ENCODE measurements at regions not wholly inside any gene's neighbourhood (a gene's known extent, or its start where the extent isn't known, plus 50 kb on each side); places are given as distances from the start of the nearest gene placed in this dataset.

DNA sequence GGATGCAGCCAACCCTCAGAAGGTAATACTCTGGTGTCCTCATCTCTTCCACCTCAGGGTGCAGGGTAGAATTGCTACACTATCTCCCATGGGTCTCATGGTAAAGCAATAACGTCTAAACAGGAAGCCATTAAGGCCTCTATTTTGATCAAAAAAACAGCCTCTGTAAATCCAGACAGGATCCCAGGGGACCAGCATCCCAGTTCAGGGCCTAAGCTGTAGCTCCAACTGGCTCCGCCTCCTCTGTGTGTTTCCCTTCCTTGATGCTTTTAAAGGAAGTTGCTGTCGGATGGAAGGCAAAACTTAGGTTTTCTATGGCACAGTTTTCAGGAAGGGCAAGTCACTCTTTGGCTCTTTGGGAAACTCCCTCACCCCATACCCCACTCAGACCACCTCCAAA lies 222.0 kb downstream of the MAFB start:
- CTCF ChIA-PET, result no interaction called here
- TF ChIP-seq, protein P1, sequence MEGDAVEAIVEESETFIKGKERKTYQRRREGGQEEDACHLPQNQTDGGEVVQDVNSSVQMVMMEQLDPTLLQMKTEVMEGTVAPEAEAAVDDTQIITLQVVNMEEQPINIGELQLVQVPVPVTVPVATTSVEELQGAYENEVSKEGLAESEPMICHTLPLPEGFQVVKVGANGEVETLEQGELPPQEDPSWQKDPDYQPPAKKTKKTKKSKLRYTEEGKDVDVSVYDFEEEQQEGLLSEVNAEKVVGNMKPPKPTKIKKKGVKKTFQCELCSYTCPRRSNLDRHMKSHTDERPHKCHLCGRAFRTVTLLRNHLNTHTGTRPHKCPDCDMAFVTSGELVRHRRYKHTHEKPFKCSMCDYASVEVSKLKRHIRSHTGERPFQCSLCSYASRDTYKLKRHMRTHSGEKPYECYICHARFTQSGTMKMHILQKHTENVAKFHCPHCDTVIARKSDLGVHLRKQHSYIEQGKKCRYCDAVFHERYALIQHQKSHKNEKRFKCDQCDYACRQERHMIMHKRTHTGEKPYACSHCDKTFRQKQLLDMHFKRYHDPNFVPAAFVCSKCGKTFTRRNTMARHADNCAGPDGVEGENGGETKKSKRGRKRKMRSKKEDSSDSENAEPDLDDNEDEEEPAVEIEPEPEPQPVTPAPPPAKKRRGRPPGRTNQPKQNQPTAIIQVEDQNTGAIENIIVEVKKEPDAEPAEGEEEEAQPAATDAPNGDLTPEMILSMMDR (IDR thresholded peaks at IDR 0.05; ENCODE audit: control extremely low read depth, extremely low read depth, low read depth, missing control alignments), result no peak
- POLR2A ChIA-PET, result no interaction called here
- DNase-seq (ENCODE audit: extremely low spot score), result no peak

DNA sequence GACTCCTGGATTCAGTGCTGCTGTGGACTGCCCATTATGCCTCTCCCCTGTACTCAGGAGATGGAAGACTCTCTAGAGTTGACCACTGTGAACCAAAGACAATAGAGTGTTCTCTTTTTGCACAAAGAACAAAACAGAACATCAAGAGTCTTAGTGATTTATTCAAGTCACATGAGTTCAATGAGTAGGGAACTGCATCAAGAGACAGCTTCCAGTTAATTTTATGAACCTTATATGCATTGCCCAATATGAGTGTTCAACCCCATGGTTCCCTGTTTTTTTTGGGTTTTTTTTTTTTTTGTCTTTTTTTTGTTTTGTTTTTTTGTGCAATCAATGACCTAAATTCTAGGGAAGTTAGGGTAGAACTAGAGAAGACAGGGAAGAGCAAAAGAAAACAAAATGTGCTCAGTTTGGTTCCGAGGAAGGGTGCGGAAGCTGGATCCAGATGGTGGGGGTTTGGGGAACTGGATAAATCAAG lies 224.3 kb downstream of the MAFB start:
- no peak for DNase-seq (ENCODE audit: extremely low spot score)
- ChIA-PET CTCF (interaction anchor here (1.6 kb wide), 1 partner anchor 15 kb away, joined by 3 read pairs; no protein-coding TSS in a partner anchor), POLR2A (no interaction called here)
- TF ChIP-seq, protein P1 (IDR thresholded peaks at IDR 0.05; ENCODE audit: control extremely low read depth, extremely low read depth, low read depth, missing control alignments), result no peak

DNA sequence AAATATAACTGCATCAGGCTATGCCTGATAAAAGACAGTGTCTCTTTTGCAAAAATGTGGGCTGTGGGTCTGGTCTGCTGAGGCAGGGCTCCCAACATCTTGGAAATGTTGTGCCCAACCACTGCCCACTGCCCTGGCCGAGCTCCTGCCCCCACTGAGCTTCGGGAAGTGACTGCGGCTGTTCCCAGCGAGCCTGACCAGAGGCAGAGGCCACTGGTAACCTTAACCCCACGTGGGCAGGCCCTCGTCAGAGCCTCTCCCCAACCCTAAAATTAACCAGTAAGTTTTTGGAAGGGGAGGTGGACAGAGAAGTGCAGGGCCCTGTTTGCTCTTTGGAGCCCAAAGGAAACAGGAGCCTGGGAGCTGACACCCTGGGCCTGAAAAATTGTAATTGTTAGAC lies 225.9 kb downstream of the MAFB start:
- POLR2A ChIA-PET, result no interaction called here
- TF ChIP-seq, protein P1 (IDR thresholded peaks at IDR 0.05; ENCODE audit: control extremely low read depth, extremely low read depth, low read depth, missing control alignments), result no peak
- CTCF ChIA-PET, result interaction anchor here (1.2 kb wide), 1 partner anchor 10 kb away, joined by 4 read pairs; no protein-coding TSS in a partner anchor
- no peak for DNase-seq (ENCODE audit: extremely low spot score)

DNA sequence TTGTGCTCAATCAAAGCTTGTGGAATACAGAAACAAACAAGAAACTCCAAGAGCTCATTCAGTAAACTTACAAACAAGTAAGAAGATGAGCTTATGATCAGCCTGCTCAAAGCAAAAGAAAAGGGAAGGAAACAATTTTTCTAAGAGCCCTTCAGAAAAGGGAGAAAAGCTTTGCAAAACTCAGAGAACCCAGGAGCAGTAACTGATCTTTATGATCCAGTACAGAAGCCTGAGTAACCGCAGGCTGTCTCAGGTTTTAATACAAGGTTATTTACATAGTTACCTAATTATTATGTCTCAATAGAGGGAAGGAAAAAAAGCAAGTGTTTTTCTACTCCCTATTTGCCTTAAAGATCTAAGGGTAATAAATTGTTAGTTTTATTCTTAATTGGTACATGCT lies 226.5 kb downstream of the MAFB start:
- TF ChIP-seq, protein P1 (IDR thresholded peaks at IDR 0.05; ENCODE audit: control extremely low read depth, extremely low read depth, low read depth, missing control alignments), result no peak
- ChIA-PET CTCF (interaction anchor here (1.1 kb wide), 1 partner anchor 42 kb away, joined by 3 read pairs; no protein-coding TSS in a partner anchor), POLR2A (no interaction called here)
- no peak for DNase-seq (ENCODE audit: extremely low spot score)

DNA sequence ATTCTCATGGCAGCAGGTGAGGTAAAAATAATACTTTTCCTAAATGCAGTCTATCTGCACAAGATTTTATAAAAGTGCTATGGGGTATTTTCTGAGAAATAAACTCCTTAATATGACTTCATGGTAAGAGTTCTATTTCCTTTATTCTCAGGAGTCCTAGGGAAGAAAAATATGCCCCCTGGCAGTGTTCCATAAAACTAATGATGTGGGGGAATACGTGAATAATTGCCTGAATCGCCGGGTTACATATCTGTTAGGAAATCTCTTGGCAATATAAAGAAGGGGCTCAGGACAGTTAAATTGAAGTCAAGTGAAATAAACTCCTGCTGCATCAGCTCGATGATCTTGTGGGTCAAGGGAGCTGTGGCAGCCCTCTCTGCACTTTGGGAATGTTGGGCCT lies 229.7 kb downstream of the MAFB start:
- TF ChIP-seq, protein P1 (IDR thresholded peaks at IDR 0.05; ENCODE audit: control extremely low read depth, extremely low read depth, low read depth, missing control alignments), result no peak
- CTCF ChIA-PET, result no interaction called here
- no peak for DNase-seq (ENCODE audit: extremely low spot score)
- POLR2A ChIA-PET, result no interaction called here

DNA sequence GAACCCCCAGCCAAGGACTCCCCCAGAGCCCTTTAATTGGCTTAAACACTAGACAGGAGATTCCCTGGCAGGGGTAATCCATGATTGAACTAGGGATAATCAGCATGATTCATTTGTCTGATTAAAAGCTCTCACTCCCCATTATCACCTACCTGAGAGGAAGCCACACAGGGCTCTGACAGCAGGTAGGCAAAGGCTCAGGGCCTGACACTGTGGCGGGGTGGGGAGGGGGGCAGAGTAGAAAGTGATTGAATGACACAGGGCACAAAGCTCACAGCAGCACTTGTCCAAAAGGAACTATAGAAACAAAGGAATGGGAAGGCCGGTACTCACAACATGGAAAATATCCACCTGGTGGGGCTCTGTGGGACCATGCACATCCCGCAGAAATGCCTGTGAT lies 231.6 kb downstream of the MAFB start:
- no peak for DNase-seq (ENCODE audit: extremely low spot score)
- CTCF ChIA-PET, result no interaction called here
- TF ChIP-seq, protein P1 (IDR thresholded peaks at IDR 0.05; ENCODE audit: control extremely low read depth, extremely low read depth, low read depth, missing control alignments), result no peak
- POLR2A ChIA-PET, result no interaction called here

DNA sequence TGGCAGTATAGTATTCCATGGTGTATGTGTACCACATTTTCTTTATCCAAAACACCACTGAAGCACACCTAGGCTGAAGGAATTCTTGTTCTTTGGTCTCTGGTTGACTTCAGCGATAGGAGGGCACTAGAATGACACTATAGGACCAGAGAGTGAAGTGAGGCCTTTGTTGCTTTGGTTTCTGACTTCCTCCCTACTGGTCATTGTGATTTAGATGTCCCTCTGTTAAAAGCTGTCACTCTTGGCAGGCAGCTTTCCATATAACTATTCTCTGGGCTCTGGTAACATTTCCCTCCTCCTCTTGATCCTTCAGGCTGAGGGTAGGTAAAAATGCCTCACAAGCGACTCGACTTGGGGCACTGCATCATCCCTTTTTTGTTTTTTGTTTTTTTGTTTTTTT lies 236.3 kb downstream of the MAFB start:
- ChIA-PET CTCF (no interaction called here), POLR2A (no interaction called here)
- TF ChIP-seq, protein P1 (IDR thresholded peaks at IDR 0.05; ENCODE audit: control extremely low read depth, extremely low read depth, low read depth, missing control alignments), result no peak
- no peak for DNase-seq (ENCODE audit: extremely low spot score)

All from GM10248 (cell line).